T-helper 2 cell (primary cell): ENCODE measurements at regions not wholly inside any gene's neighbourhood (a gene's known extent, or its start where the extent isn't known, plus 50 kb on each side); places are given as distances from the start of the nearest gene placed in this dataset.
A peak's percentile ranks its signal among the peaks of the same experiment; 100 is the strongest.

ENCODE experiments used
- DNase-seq, 5 experiments: peaks; one replicate each; pipeline versions ENCODE4 v3.0.0 to v3.0.0-alpha.2; 2012 to 2022

- DNase-seq: peak in 1 of 5 experiments; percentile 71
Measured at GRCh38 chr11:123302751-123303195, 107.7 kb upstream of the CLMP start.

DNA sequence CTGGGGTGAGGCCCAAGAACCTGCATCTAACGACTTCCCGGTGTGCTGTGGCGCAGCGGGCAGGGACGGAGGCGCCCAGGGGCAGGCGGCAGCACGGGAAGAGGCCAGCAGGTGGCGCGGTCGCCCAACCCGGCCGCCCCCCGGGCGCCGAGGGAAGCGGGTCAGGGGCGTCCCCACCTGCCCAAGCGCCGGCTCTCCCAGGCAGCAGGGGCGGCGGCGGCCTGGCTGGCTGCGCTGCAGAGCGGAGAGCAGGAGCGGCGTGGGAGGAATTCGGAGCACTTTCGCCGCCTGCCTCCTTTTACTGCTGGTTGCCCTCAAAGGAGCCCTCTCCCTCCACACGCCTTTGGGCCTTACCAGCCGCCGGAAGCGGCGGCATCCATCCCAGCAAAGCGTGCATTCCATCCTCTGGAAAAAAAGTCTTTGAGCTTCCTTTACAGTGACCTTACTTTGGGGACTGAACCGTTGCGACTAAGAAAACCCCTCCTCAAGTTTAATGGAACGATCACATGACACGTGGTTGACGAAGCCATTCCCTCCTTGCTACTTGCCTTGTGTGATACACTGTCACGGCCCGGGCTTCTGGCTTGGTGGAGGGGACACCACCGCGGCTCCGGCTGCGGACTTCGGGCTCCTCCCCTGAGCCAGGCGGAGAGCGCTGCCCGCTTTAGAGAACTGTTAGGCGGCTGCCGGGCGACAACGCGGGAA, 106.8 kb upstream of the CLMP start:
- peak; percentile 47 to 72 (median 49) for DNase-seq

- DNase-seq: peak in 2 of 5 experiments; percentile 54 to 64
Measured at GRCh38 chr11:123301013-123301591, 106.1 kb upstream of the CLMP start.

- no peak for DNase-seq
Measured at GRCh38 chr11:123299721-123300120, 104.7 kb upstream of the CLMP start.

DNA sequence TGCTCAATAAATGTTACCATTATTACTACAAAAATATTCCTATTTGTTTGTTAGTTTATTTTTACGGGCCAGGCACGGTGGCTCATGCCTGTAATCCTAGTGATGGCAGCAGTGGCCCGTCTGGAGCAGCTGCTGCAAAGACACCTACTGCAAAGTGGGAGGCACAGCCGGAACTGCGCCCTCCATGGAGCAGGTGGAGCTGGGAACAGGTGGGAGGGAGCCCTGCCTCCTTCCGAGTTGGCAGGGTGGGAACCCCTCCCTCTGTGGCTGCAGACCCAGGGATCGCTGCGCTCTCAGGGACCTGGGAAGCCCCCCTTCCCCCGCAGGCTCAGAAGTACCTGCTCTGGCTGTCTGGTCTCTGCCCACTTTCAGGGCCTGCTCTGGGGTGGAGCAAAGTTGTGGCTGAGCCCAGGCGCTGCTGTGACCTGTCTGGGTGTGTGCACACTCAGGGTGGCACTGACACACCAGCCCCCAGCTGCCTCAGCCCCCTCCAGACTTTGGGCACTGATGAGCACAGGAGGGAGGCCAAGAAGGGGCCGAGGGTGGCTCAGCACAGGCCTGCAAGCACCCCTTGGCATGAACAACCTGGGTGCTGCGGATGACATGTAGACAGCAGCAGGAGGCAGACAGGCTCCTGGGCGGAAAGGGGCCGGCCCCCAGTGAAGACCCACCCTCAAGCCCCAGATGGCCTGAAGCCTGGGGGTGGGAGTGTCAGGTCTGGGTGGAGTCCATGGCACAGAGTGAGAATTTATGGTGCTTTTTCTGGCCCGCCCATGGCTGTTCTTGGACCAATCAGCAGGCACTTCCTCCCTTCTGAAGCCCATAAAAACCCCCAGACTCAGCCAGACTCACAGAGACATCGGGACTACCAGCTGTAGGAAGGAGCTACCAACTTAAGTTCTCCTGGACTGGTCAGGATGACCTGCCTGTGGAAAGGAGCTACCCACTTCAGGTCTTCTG, 103.7 kb upstream of the CLMP start:
- no peak for DNase-seq

GRCh38 chr11:123292647-123293046, 97.6 kb upstream of the CLMP start:
- no peak for DNase-seq

DNA sequence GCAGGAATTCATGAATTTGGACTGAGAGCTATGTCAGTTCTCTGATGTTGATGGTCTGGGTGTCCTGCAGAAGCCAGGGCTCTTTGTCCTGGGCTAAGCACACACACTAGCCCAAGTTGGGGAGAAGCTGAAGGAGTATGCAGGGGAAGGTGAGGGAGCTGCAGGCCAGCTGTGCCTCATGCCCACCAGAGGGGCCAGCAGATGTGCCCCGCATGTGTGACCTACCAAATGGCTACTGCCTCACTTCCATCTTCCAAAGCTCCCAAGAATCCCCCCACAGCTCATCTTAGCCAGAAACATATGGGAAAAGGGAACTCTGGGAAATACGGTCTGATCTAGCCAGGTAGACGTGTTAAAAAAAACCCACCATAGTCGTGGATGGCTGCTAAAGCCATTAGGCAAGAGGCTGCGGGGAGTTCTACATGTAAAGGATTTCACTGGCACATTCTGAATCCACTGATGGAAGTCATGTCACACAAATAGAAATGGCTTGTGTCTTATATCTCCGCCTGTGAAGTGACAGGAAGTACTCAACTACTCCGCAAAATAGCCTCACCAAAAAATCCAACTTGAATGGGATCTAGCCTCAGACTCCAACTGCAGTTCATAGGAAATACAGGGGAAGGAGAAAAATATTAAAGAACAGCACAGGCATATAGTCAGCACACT, 96.3 kb upstream of the CLMP start:
- no peak for DNase-seq

DNA sequence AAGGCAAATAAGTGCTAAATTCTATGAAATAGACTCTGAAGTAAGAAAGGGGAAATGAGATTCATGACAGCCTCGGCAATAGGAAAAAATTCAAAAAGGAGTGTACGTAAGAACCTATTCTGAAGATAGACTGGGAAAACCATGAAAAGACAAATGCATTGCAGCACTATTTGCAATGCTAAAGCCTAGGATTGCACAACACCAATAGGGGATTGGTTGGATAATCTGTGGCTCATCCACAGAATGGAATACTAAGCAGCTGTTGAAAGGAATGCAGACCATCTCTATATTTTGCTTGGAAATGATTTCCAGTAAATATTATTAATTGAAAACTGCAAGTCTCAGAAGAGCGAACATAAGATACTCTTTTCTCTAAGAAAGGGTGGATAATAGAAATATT, 91.7 kb upstream of the CLMP start:
- DNase-seq: no peak

DNA sequence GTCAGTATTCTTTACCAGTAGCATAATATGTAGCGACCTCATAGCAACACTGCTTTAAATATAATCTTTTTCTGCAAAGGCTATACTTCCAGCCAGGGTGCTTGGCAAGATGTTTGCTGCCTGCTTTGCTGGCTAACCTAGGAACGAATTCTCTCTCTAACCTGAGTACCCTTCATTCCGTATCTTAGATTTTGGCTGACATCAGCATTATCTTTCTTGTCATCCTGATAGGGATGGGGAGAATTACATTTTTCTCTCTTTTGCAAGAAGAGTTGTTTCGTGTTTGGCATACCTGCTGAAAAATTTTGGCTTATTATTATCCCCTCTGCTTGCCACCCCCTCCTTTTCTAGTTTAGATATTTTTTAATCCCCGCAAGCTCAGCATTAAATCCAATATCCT, 91.2 kb upstream of the CLMP start:
- no peak for DNase-seq

DNA sequence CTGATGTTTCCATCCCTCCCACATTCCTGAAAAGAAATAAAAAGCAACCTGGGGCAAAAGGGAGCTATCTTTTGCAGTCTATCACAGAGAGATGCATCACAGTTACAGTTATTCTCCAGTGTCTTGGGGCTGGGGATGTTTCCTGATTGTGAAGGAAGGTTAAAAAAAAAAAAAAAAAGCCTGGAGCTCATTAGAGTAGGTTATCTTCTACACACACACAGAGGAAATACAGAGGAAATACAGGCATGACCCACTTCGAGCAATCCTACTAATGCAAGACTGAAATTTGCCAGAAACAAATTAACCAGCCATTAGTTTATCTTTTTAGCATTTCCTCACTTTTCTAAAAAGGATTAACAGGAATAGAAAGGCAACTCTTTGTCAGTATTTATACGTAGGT, 89.4 kb upstream of the CLMP start:
- no peak for DNase-seq

- DNase-seq: no peak
Measured at GRCh38 chr11:123282597-123282996, 87.5 kb upstream of the CLMP start.

DNA sequence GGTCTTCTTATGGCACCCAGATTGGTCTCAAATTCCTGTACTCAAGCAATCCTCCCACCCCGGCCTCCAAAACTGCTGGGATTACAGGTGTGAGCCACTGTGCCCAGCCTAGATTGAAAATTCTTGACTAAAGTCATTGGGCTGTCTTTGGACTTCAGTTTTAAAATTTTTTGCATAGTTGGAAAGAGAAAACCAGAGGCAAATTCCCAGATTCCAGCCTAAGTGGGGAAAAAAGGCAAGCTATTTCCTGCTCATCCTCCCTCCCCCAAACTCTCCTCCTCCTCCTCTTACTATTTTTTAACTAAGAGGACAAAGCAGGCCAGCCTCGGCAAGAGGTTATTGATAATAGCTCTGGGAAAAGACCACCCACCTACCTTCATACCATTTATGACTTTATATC, 78.6 kb upstream of the CLMP start:
- no peak for DNase-seq

DNA sequence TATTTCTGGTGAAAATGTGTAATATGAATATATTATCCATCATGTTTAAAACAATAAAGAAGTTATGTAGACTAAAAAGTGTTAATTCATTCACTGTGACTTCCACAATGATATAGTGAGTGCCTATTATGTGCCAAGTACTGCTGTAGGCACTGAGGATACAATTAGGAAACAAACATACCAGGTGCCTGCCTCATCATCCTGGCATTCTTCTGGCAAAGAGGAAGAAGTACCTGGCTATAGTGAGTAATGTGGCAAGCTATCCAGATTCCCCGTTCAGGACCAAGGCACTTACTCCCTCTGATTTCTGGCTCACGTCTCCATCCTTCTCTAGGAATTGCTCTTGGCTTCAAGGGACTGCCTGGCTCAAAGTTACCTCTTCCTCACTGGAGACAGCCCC, 77.5 kb upstream of the CLMP start:
- no peak for DNase-seq

DNA sequence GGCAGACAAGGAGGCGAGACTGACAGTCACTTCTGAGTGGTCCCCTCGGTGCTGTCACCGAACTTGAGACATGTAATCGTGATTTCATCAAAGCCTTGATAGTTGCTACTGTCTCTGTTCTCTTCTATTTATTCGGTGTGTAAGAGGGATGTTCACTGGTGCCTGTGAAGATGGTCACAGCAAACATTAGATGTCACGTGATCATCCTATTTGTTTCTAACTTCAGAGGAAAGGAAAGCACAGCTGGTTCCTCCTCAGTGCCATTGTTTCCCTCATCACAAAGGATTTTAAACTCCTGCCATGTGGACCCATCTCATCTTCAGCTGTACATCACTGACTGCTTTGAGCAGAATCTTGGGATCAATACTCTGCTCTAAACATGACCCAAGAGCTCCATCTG, 73.1 kb upstream of the CLMP start:
- DNase-seq: no peak

DNA sequence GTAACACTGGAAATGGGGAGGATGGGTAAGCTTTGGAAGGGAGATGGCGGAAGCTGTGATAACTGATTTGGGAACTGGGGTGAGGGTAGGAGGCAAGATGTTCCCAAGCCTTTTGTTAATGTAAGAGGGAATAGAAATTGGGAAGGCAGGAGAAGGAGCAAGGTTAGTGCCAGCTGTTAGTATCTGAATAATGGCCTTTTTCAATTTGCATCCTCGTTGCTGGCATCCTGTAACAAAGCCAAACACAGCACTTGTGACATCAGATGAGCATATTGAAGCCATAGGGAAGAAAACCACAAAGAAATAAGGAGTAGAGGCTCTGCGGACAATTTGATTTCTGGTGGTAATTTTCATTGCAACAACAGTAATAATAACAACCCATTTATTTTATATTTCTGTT, 70.9 kb upstream of the CLMP start:
- no peak for DNase-seq

GRCh38 chr11:123264431-123264780, 69.4 kb upstream of the CLMP start:
- no peak for DNase-seq

- DNase-seq: peak; percentile 2 to 64 (median 33)
Measured at GRCh38 chr11:123261345-123262106, 66.5 kb upstream of the CLMP start.

DNA sequence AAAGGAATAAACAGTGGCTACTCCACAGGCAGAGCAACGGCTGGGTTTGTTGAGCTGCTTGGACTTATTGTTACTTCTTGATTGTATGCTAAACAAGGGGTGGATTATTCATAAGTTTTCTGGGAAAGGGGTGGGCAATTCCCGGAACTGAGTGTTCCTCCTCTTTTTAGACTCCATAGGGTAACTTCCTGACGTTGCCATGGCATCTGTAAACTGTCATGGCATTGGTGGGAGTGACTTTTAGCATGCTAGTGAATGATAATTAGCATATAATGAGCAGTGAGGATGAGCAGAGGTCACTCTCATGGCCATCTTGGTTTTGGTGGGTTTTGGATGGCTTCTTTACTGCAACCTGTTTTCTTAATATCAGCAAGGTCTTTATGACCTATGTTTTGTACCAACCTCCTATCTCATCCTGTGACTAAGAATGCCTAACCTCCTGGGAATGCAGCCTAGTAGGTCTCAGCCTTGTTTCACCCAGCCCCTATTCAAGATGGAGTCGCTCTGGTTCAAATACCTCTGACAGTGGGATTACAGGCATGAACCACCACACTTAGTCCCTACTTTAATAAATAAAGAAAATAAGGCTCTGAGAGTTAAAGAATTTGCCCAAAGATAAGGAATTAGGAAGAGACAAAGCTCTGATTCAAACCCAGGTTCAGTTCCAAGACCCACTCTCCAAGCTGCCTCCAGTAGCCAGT, 65.6 kb upstream of the CLMP start:
- no peak for DNase-seq

- peak in 1 of 5 experiments; percentile 4 for DNase-seq
Measured at GRCh38 chr11:123258877-123259276, 63.8 kb upstream of the CLMP start.

DNA sequence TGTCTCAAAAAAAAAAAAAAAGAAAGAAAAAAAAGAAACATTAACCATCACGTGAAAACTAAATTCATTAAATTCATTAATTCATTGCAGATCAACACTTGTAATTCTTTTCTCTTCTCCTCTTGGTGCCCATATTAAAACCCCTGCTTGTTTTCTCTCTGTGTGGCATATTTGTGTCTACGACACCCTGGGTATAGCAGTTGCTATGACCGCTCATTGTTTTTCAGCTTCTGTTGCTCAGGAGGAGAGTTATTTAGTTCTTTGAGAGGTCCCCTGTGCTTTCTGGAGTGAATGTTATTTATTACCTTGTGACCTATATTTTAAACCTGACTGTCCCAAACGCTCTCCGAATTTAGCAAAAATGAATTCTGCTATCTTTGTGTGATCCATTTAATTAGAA, 62.3 kb upstream of the CLMP start:
- no peak for DNase-seq

DNA sequence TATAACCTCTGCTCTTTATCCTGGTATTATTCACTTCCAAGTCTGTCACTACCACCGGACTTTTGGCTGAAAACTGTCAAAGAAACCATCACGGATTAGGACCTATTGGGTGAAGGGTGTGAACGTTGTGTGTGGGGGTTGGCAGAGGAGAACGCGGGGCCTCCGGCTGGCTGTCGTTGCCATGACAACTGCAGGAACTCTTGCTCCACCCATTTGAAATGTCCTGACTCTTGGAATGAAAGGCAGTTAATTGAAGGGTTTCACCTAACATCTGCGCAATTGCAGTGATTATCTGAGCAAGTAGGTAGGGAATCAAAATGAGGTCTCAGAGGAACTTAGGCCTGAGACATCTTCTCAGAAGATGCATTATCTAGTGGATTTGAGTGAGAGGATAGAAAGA, 60.9 kb upstream of the CLMP start:
- no peak for DNase-seq

- no peak for DNase-seq
Measured at GRCh38 chr11:123254357-123254756, 59.3 kb upstream of the CLMP start.
